Endodermal cell (in vitro differentiated cells): ENCODE measurements at regions not wholly inside any gene's neighbourhood (a gene's known extent, or its start where the extent isn't known, plus 50 kb on each side); places are given as distances from the start of the nearest gene placed in this dataset.

Experiments
- DNase-seq: peaks from one replicate; pipeline ENCODE4 v3.0.0-alpha.2; 2017
- H3K27ac ChIP-seq: 2 replicates; pipeline ENCODE4 v1.5.1; 2013; ENCODE audit warnings: mild to moderate bottlenecking, low read depth, low read length, moderate library complexity
- H3K27me3 ChIP-seq: 2 replicates; pipeline ENCODE4 v1.6.1; 2013; ENCODE audit warnings: mild to moderate bottlenecking, low read length, moderate library complexity; ENCODE audit not compliant: insufficient read depth, control insufficient read depth, poor library complexity, severe bottlenecking
- H3K36me3 ChIP-seq: 2 replicates; pipeline ENCODE4 v1.7.0; 2013; ENCODE audit warnings: mild to moderate bottlenecking, low read length, moderate library complexity; ENCODE audit not compliant: control insufficient read depth, insufficient read depth
- H3K4me1 ChIP-seq: one replicate; pipeline ENCODE4 v1.7.0; 2013; ENCODE audit warnings: low read length; ENCODE audit not compliant: control insufficient read depth, insufficient read depth
- H3K4me3 ChIP-seq: 2 replicates; pipeline ENCODE4 v1.5.1; 2013; ENCODE audit warnings: mild to moderate bottlenecking, low read length, moderate library complexity
- H3K9ac ChIP-seq: 2 replicates; pipeline ENCODE4 v1.6.1; 2013; ENCODE audit warnings: mild to moderate bottlenecking, low read length, moderate library complexity; ENCODE audit not compliant: poor library complexity, severe bottlenecking; ENCODE audit errors: extremely low read depth
- H3K9me3 ChIP-seq: 2 replicates; pipeline ENCODE4 v1.6.1; 2013; ENCODE audit warnings: mild to moderate bottlenecking, low read length, moderate library complexity; ENCODE audit not compliant: control insufficient read depth
- H3K27ac Mint-ChIP-seq: 2 replicates; pipeline ENCODE4 v1.8.0; 2020; ENCODE audit warnings: mixed read lengths
- H3K27me3 Mint-ChIP-seq: 2 replicates; pipeline ENCODE4 v1.8.0; 2021; ENCODE audit warnings: mild to moderate bottlenecking, mixed read lengths; ENCODE audit not compliant: insufficient read depth
- H3K36me3 Mint-ChIP-seq: 2 replicates; pipeline ENCODE4 v1.8.0; 2020; ENCODE audit warnings: low read depth, mixed read lengths
- H3K4me1 Mint-ChIP-seq: 2 replicates; pipeline ENCODE4 v1.8.0; 2020; ENCODE audit warnings: mixed read lengths
- H3K4me3 Mint-ChIP-seq: 2 replicates; pipeline ENCODE4 v1.8.0; 2020; ENCODE audit warnings: mild to moderate bottlenecking, moderate library complexity, mixed read lengths
- H3K9me3 Mint-ChIP-seq: 2 replicates; pipeline ENCODE4 v1.8.0; 2020; ENCODE audit warnings: mild to moderate bottlenecking, mixed read lengths
- CTCF ChIP-seq: fragments of 200-600 bp; sonication (generic); conservative IDR thresholded peaks from 2 replicates; pipeline ENCODE4 v1.5.0; 2021; ENCODE audit warnings: antibody characterized with exemption, mild to moderate bottlenecking
- WGBS, 2 experiments: methylation state at CpG; one replicate each; pipeline versions ENCODE4 v1.1.5 to v1.1.7; 2013; ENCODE audit warnings: missing lambda C conversion rate in 2 of 2, mixed read lengths in 1 of 2; ENCODE audit not compliant: insufficient coverage in 1 of 2, insufficient read length in 1 of 2; 5-methylcytosine and 5-hydroxymethylcytosine counted together

GRCh38 chr13:63651394-63651793 is 2235.7 kb upstream of the PCDH20 start:
- no peak overlapping the region for H3K27ac ChIP-seq
- Mint-ChIP-seq H3K9me3 (peaks cover 3% of the 10 kb centered on the region), H3K4me1 (no peaks in the 10 kb centered on the region), H3K4me3 (no peak overlapping the region), H3K36me3 (no peaks in the 10 kb centered on the region), H3K27me3 (no peaks in the 10 kb centered on the region), H3K27ac (no peak overlapping the region)
- no peak overlapping the region for H3K9ac ChIP-seq
- no peak for TF ChIP-seq CTCF
- no CpG with 5 or more reads among the region's 1 CpG for WGBS, 2 experiments
- no peaks in the 10 kb centered on the region for H3K36me3 ChIP-seq
- no peaks in the 10 kb centered on the region for H3K27me3 ChIP-seq
- H3K9me3 ChIP-seq = no peaks in the 10 kb centered on the region
- no peaks in the 10 kb centered on the region for H3K4me1 ChIP-seq
- H3K4me3 ChIP-seq = no peak overlapping the region
- DNase-seq = no peak

- Mint-ChIP-seq H3K36me3 (no peaks in the 10 kb centered on the region), H3K4me1 (no peaks in the 10 kb centered on the region), H3K9me3 (no peaks in the 10 kb centered on the region), H3K27ac (no peak overlapping the region), H3K27me3 (no peaks in the 10 kb centered on the region), H3K4me3 (no peak overlapping the region)
- Histone ChIP-seq H3K9ac (no peak overlapping the region), H3K36me3 (no peaks in the 10 kb centered on the region), H3K4me3 (no peak overlapping the region), H3K27me3 (no peaks in the 10 kb centered on the region), H3K9me3 (no peaks in the 10 kb centered on the region), H3K4me1 (no peaks in the 10 kb centered on the region), H3K27ac (no peak overlapping the region)
- no peak for TF ChIP-seq CTCF
- DNase-seq = no peak
- WGBS, 2 experiments = 100% methylated on average over 1 of the region's 1 CpG; no CpG with 5 or more reads in 1 of the 2 experiments
Observed at GRCh38 chr13:63643543-63643942, 2227.9 kb upstream of the PCDH20 start.

GRCh38 chr13:63636316-63636993 is 2220.8 kb upstream of the PCDH20 start:
- H3K36me3 Mint-ChIP-seq = no peaks in the 10 kb centered on the region
- no peak overlapping the region for H3K4me3 ChIP-seq
- peak; percentile 44 for DNase-seq
- no peaks in the 10 kb centered on the region for H3K4me1 ChIP-seq
- no peaks in the 10 kb centered on the region for H3K27me3 Mint-ChIP-seq
- H3K36me3 ChIP-seq = no peaks in the 10 kb centered on the region
- no peak overlapping the region for H3K4me3 Mint-ChIP-seq
- no peaks in the 10 kb centered on the region for H3K9me3 ChIP-seq
- peaks cover 6% of the 10 kb centered on the region for H3K4me1 Mint-ChIP-seq
- peak; percentile 70 for TF ChIP-seq CTCF
- no peak overlapping the region for H3K9ac ChIP-seq
- no peaks in the 10 kb centered on the region for H3K9me3 Mint-ChIP-seq
- H3K27me3 ChIP-seq = no peaks in the 10 kb centered on the region
- no peak overlapping the region for H3K27ac Mint-ChIP-seq
- H3K27ac ChIP-seq = no peak overlapping the region
- WGBS, 2 experiments = 80 to 88% methylated on average over 4 to 6 of the region's 6 CpGs
